ENCODE measurements at regions not wholly inside any gene's neighbourhood (a gene's known extent, or its start where the extent isn't known, plus 50 kb on each side); places are given as distances from the start of the nearest gene placed in this dataset.
"Not testable (repeated sequence)": the region's sequence is repeated elsewhere in the genome, so short reads cannot be mapped to it uniquely, and the experiment has no call there.

GRCh38 chr11:87463486-87464102 lies 425.9 kb downstream of the TMEM135 start:
- DNase-seq (ENCODE audit: low spot score): peak; percentile 30

GRCh38 chr11:87462171-87462570 lies 424.4 kb downstream of the TMEM135 start:
- DNase-seq (ENCODE audit: low spot score): no peak

- DNase-seq (ENCODE audit: low spot score): no peak
Measured at GRCh38 chr11:87460842-87461637, 423.3 kb downstream of the TMEM135 start.

GRCh38 chr11:87460279-87460678 lies 422.5 kb downstream of the TMEM135 start:
- no peak for DNase-seq (ENCODE audit: low spot score)

GRCh38 chr11:87459351-87459750 lies 421.6 kb downstream of the TMEM135 start:
- peak; percentile 11 for DNase-seq (ENCODE audit: low spot score)

GRCh38 chr11:87456499-87456898 lies 418.8 kb downstream of the TMEM135 start:
- no peak for DNase-seq (ENCODE audit: low spot score)

GRCh38 chr11:87455180-87455579 lies 417.4 kb downstream of the TMEM135 start:
- no peak for DNase-seq (ENCODE audit: low spot score)

GRCh38 chr11:87454241-87454640 lies 416.5 kb downstream of the TMEM135 start:
- DNase-seq (ENCODE audit: low spot score): peak; percentile 17

- no peak for DNase-seq (ENCODE audit: low spot score)
Measured at GRCh38 chr11:87453531-87454089, 415.9 kb downstream of the TMEM135 start.

- not testable (repeated sequence) for DNase-seq (ENCODE audit: low spot score)
Measured at GRCh38 chr11:87452025-87452424, 414.3 kb downstream of the TMEM135 start.

- DNase-seq (ENCODE audit: low spot score): no peak
Measured at GRCh38 chr11:87451395-87451794, 413.7 kb downstream of the TMEM135 start.

GRCh38 chr11:87447606-87448005 lies 409.9 kb downstream of the TMEM135 start:
- peak; percentile 46 for DNase-seq (ENCODE audit: low spot score)

GRCh38 chr11:87444993-87445392 lies 407.3 kb downstream of the TMEM135 start:
- no peak for DNase-seq (ENCODE audit: low spot score)

GRCh38 chr11:87443707-87444106 lies 406.0 kb downstream of the TMEM135 start:
- no peak for DNase-seq (ENCODE audit: low spot score)

GRCh38 chr11:87440076-87440770 lies 402.5 kb downstream of the TMEM135 start:
- DNase-seq (ENCODE audit: low spot score): no peak

- DNase-seq (ENCODE audit: low spot score): no peak
Measured at GRCh38 chr11:87438416-87438815, 400.7 kb downstream of the TMEM135 start.

GRCh38 chr11:87437844-87438223 lies 400.1 kb downstream of the TMEM135 start:
- DNase-seq (ENCODE audit: low spot score): no peak

GRCh38 chr11:87437133-87437843 lies 399.6 kb downstream of the TMEM135 start:
- DNase-seq (ENCODE audit: low spot score): no peak

- DNase-seq (ENCODE audit: low spot score): no peak
Measured at GRCh38 chr11:87432022-87432421, 394.3 kb downstream of the TMEM135 start.

- no peak for DNase-seq (ENCODE audit: low spot score)
Measured at GRCh38 chr11:87431392-87431791, 393.7 kb downstream of the TMEM135 start.

- DNase-seq (ENCODE audit: low spot score): no peak
Measured at GRCh38 chr11:87430821-87431220, 393.1 kb downstream of the TMEM135 start.

- DNase-seq (ENCODE audit: low spot score): no peak
Measured at GRCh38 chr11:87429996-87430395, 392.3 kb downstream of the TMEM135 start.
